HEK293 (cell line): ENCODE measurements at regions not wholly inside any gene's neighbourhood (a gene's known extent, or its start where the extent isn't known, plus 50 kb on each side); places are given as distances from the start of the nearest gene placed in this dataset.

Source experiments
- CTCF ChIA-PET: fragments of 350-600 bp; formaldehyde crosslinking; extraction: SDS; loops from one replicate; lab custom pipeline; 2021; ENCODE audit warnings: antibody characterized with exemption; lab: Yijun Ruan, JAX
- POLR2A ChIA-PET: fragments of 300-600 bp; formaldehyde crosslinking; extraction: SDS; loops from one replicate; lab custom pipeline; 2020; ENCODE audit warnings: antibody characterized with exemption, inconsistent platforms; lab: Yijun Ruan, JAX
- H3K27ac ChIP-seq: fragments of 200-500 bp; sonication (Bioruptor generic); 2 replicates; pipeline ENCODE4 v1.5.1; 2014; ENCODE audit warnings: low read depth, low read length, control low read depth, inconsistent platforms; ENCODE audit errors: extremely low read depth
- H3K36me3 ChIP-seq, 2 experiments: fragments of 200-500 bp in 1 of 2; sonication (Bioruptor generic) in 1 of 2; 1 replicate in 1 of 2; 2 replicates in 1 of 2; pipeline ENCODE4 v1.5.1; 2014 to 2017; ENCODE audit warnings: inconsistent platforms in 2 of 2, low read length in 2 of 2; ENCODE audit not compliant: control insufficient read depth in 2 of 2, insufficient read depth in 1 of 2
- H3K4me1 ChIP-seq: fragments of 200-500 bp; sonication (Bioruptor generic); 2 replicates; pipeline ENCODE4 v1.5.1; 2014; ENCODE audit warnings: mild to moderate bottlenecking, low read length, inconsistent platforms; ENCODE audit not compliant: control insufficient read depth, insufficient read depth
- H3K4me3 ChIP-seq: 2 replicates; pipeline ENCODE4 v1.5.1; 2011; ENCODE audit warnings: low read depth, mild to moderate bottlenecking, control low read depth, low read length, moderate library complexity
- H3K9me3 ChIP-seq: fragments of 200-500 bp; sonication (Bioruptor generic); 2 replicates; pipeline ENCODE4 v1.5.1; 2014; ENCODE audit warnings: low read depth, low read length, inconsistent platforms; ENCODE audit not compliant: control insufficient read depth, insufficient read depth
- HOXD13 ChIP-seq: sonication (generic); formaldehyde crosslinking; IDR thresholded peaks from 2 replicates; pipeline ENCODE4 v1.8.0; 2022; ENCODE audit warnings: missing genetic modification reagents, borderline replicate concordance
- PRDM2 ChIP-seq: fragments of 450-650 bp; formaldehyde crosslinking; IDR thresholded peaks from 2 replicates; pipeline ENCODE4 v1.5.1; 2016; ENCODE audit warnings: missing biosample characterization, missing genetic modification characterization, borderline replicate concordance
- RBAK ChIP-seq: fragments of 450-650 bp; formaldehyde crosslinking; IDR thresholded peaks from 2 replicates; pipeline ENCODE4 v1.5.1; 2016; ENCODE audit warnings: missing biosample characterization, missing genetic modification characterization
- SCRT2 ChIP-seq: fragments of 450-650 bp; formaldehyde crosslinking; IDR thresholded peaks from 2 replicates; pipeline ENCODE4 v1.5.1; 2016; ENCODE audit warnings: missing biosample characterization, missing genetic modification characterization
- ZNF18 ChIP-seq: fragments of 450-650 bp; formaldehyde crosslinking; IDR thresholded peaks from 2 replicates; pipeline ENCODE4 v1.5.1; 2016; ENCODE audit warnings: missing biosample characterization, missing genetic modification characterization
- ZNF202 ChIP-seq: fragments of 450-650 bp; formaldehyde crosslinking; IDR thresholded peaks from 2 replicates; pipeline ENCODE4 v1.5.1; 2016; ENCODE audit warnings: missing biosample characterization, missing genetic modification characterization, borderline replicate concordance
- ZNF394 ChIP-seq: fragments of 450-650 bp; formaldehyde crosslinking; IDR thresholded peaks from 2 replicates; pipeline ENCODE4 v1.5.1; 2016; ENCODE audit warnings: missing biosample characterization, missing genetic modification characterization, mild to moderate bottlenecking, moderate library complexity, borderline replicate concordance
- ZNF549 ChIP-seq: fragments of 450-650 bp; IDR thresholded peaks from 2 replicates; pipeline ENCODE4 v1.5.1; 2018; ENCODE audit warnings: missing biosample characterization, missing genetic modification characterization, mild to moderate bottlenecking, inconsistent platforms, moderate library complexity
- ZNF585B ChIP-seq: fragments of 450-650 bp; formaldehyde crosslinking; IDR thresholded peaks from 2 replicates; pipeline ENCODE4 v1.5.1; 2016; ENCODE audit warnings: missing biosample characterization, missing genetic modification characterization
- ZNF610 ChIP-seq: fragments of 450-650 bp; formaldehyde crosslinking; IDR thresholded peaks from 2 replicates; pipeline ENCODE4 v1.5.1; 2016; ENCODE audit warnings: missing biosample characterization, missing genetic modification characterization, borderline replicate concordance
- ZNF621 ChIP-seq: fragments of 450-650 bp; formaldehyde crosslinking; IDR thresholded peaks from 2 replicates; pipeline ENCODE4 v1.5.1; 2017; ENCODE audit warnings: missing biosample characterization, missing genetic modification characterization
- ZNF654 ChIP-seq: fragments of 450-650 bp; formaldehyde crosslinking; IDR thresholded peaks from 2 replicates; pipeline ENCODE4 v1.5.1; 2016; ENCODE audit warnings: low read depth, missing biosample characterization, missing genetic modification characterization
- ZXDB ChIP-seq: fragments of 450-650 bp; formaldehyde crosslinking; IDR thresholded peaks from 2 replicates; pipeline ENCODE4 v1.5.1; 2016; ENCODE audit warnings: missing biosample characterization, missing genetic modification characterization
- TF ChIP-seq, protein P1 (sequence below): fragments of 450-650 bp; formaldehyde crosslinking; IDR thresholded peaks from 2 replicates; pipeline ENCODE4 v1.5.1; 2016; ENCODE audit warnings: missing biosample characterization, missing genetic modification characterization
- TF ChIP-seq, protein P2 (sequence below): fragments of 450-650 bp; formaldehyde crosslinking; IDR thresholded peaks from 2 replicates; pipeline ENCODE4 v1.5.1; 2016; ENCODE audit warnings: missing biosample characterization, missing genetic modification characterization

DNA sequence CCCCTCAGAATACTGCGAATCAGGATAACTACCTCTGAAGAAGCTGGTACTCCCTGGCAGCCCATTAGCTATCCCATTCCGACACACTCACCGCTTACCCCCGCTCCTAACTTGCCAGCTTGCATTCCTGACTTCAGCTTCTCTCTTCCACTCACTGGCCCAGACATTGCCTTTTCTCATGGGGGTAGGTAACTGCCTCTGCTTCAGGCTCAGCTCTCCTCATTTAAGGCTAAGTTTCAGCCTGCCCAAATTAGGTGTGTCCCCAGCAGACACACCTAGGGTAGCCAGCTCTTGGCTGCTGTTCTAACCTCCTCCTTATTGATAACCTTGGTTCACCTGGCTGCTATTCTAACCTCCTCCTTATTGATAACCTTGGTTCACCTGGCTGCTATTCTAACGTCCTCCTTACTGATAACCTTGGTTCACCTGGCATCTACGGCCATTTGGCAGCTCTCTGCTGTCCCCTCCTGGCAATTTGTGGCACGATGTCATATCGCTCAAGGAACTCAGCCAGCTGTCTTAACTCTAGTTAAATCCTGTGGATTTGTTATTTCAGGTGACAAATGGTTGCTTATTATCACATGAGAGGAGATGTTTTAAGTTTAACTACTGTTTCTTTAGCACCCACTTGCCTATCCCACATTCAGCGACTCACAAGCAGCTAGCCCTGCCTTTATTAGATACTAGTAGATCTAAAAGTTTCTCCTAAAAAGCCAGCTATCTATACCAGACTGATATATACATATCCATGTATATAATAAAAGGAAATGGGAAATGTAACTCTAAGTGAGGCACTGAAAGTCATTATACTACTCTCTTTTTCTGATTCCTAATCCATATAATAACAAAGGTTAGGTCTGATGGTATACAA is 106.5 kb upstream of the ACP3 start:
- H3K36me3 ChIP-seq, result no peaks in the 10 kb centered on the region
- no peak overlapping the region for H3K4me3 ChIP-seq
- ChIA-PET CTCF (interaction anchor here (0.6 to 2.5 kb wide), 26 partner anchors 8 to 583 kb away, joined by 3 to 16 read pairs (median 4); partner anchors contain the start of gene CPNE4), POLR2A (no interaction called here)
- no peak overlapping the region for H3K27ac ChIP-seq
- no peaks in the 10 kb centered on the region for H3K4me1 ChIP-seq
- TF ChIP-seq ZNF18 (tag by site-specific recombination) (no peak), ZNF654 (peak; percentile 75)
- TF ChIP-seq, protein P1, sequence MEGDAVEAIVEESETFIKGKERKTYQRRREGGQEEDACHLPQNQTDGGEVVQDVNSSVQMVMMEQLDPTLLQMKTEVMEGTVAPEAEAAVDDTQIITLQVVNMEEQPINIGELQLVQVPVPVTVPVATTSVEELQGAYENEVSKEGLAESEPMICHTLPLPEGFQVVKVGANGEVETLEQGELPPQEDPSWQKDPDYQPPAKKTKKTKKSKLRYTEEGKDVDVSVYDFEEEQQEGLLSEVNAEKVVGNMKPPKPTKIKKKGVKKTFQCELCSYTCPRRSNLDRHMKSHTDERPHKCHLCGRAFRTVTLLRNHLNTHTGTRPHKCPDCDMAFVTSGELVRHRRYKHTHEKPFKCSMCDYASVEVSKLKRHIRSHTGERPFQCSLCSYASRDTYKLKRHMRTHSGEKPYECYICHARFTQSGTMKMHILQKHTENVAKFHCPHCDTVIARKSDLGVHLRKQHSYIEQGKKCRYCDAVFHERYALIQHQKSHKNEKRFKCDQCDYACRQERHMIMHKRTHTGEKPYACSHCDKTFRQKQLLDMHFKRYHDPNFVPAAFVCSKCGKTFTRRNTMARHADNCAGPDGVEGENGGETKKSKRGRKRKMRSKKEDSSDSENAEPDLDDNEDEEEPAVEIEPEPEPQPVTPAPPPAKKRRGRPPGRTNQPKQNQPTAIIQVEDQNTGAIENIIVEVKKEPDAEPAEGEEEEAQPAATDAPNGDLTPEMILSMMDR (tag by site-specific recombination), result peak; percentile 39; the same call in 1 of the 2 replicates
- H3K9me3 ChIP-seq, result no peaks in the 10 kb centered on the region

GRCh38 chr3:132211896-132212295 is 105.3 kb upstream of the ACP3 start:
- Histone ChIP-seq H3K36me3 (no peaks in the 10 kb centered on the region), H3K4me3 (no peak overlapping the region), H3K4me1 (no peaks in the 10 kb centered on the region), H3K27ac (no peak overlapping the region), H3K9me3 (no peaks in the 10 kb centered on the region)
- TF ChIP-seq ZNF394 (tag by site-specific recombination) (no peak), ZNF202 (tag by site-specific recombination) (no peak), PRDM2 (tag by site-specific recombination) (no peak), ZNF621 (tag by site-specific recombination) (no peak), ZNF585B (no peak), ZNF610 (tag by site-specific recombination) (no peak), ZXDB (tag by site-specific recombination) (no peak), ZNF549 (tag by site-specific recombination) (no peak), SCRT2 (tag by site-specific recombination) (no peak), RBAK (no peak), HOXD13 (CRISPR knock-in tag) (no peak)
- TF ChIP-seq, protein P2, sequence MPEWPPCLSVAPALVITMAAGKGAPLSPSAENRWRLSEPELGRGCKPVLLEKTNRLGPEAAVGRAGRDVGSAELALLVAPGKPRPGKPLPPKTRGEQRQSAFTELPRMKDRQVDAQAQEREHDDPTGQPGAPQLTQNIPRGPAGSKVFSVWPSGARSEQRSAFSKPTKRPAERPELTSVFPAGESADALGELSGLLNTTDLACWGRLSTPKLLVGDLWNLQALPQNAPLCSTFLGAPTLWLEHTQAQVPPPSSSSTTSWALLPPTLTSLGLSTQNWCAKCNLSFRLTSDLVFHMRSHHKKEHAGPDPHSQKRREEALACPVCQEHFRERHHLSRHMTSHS (tag by site-specific recombination), result no peak
- ChIA-PET POLR2A (no interaction called here), CTCF (interaction anchor here (0.6 to 1.2 kb wide), 2 partner anchors 21 to 1774 kb away, joined by 3 read pairs; no protein-coding TSS in a partner anchor)
